SIG-M5 (cell line): ENCODE measurements at regions not wholly inside any gene's neighbourhood (a gene's known extent, or its start where the extent isn't known, plus 50 kb on each side); places are given as distances from the start of the nearest gene placed in this dataset.
"Not testable (repeated sequence)": the region's sequence is repeated elsewhere in the genome, so short reads cannot be mapped to it uniquely, and the experiment has no call there.

Experiments
- DNase-seq: peaks from one replicate; lab custom pipeline; 2025; lab: John Stamatoyannopoulos, UW

- not testable (repeated sequence) for DNase-seq
These were observed 608.0 kb downstream of the C12orf50 start for GRCh38 chr12:87421233-87421632.

DNA sequence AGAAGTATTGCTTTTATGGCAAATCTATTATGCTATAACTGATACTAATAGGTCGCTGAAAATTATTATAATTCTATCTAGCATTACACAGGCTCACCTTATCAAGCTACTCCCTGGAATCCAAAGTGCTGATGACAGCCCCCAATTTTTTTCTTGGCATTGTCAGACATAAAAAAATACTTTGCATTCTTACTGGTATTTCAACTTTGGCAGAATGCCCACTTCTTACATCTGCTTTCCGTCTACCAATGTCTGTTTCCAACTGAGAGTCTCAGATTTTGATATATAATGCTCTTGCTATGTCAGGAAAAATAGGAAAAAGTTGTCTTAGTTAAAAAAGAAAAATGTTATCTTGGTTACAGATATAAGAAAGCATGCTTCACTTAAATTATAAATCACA lies 615.4 kb downstream of the C12orf50 start:
- DNase-seq, result no peak

DNA sequence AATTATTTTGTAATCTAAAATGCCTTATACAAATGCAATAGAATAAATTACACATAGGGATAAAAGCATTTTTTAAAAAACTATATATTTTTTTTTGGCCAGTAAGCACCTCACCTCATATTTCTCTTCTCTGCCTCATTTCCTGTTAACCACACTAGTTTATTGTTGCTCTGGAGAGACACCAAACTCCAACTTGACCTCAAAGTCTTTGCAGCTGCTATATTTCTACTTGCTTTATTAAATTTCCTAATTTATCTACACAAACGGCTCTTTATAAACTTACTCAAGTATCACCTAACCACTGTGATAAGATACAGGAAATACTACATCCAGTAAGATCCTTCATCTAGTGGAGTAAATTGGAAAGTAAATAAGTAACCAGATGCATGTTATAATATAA lies 622.3 kb downstream of the C12orf50 start:
- no peak for DNase-seq

GRCh38 chr12:87405918-87406317 lies 623.3 kb downstream of the C12orf50 start:
- DNase-seq, result no peak

GRCh38 chr12:87394168-87394567 lies 635.0 kb downstream of the C12orf50 start:
- DNase-seq, result not testable (repeated sequence)

DNA sequence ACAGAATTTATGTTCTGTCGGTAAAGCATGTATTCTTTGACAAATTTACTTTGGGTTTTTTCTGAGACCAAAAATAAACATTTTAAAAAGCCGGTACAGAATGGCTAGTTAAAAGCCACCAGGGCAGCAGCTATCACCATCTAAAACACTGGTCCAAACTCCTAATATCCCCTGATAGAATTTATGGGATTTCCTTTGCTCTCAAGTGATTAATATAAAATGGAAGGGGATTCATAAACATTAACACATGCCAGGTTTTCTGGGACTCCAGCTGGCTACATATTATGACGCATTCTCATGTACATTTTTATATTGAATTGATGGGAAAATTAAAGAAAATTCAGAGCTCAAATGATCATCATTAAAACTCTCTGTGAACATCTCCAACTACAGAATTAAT lies 640.8 kb downstream of the C12orf50 start:
- DNase-seq, result no peak

GRCh38 chr12:87385322-87385721 lies 643.9 kb downstream of the C12orf50 start:
- DNase-seq, result no peak

DNA sequence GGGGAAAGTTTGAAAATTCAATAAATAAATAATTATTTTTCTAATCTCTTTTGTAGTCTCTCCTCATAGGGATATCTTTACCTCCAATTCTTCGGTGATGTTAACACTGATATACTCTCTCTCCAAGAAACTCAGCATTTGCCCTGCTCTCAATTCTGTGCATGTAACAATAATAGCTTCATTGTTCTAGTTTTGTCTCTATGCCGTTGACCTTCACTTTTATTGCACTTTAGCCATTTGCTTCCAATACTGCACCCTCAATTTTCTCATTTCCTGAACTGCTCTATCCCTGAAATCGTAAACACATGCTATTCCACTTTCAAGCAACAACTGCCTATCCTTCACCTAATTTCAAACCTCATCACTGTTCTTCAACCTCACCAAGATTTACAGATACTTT lies 645.0 kb downstream of the C12orf50 start:
- no peak for DNase-seq

- DNase-seq, result no peak
These were observed 645.5 kb downstream of the C12orf50 start for GRCh38 chr12:87383680-87384079.

DNA sequence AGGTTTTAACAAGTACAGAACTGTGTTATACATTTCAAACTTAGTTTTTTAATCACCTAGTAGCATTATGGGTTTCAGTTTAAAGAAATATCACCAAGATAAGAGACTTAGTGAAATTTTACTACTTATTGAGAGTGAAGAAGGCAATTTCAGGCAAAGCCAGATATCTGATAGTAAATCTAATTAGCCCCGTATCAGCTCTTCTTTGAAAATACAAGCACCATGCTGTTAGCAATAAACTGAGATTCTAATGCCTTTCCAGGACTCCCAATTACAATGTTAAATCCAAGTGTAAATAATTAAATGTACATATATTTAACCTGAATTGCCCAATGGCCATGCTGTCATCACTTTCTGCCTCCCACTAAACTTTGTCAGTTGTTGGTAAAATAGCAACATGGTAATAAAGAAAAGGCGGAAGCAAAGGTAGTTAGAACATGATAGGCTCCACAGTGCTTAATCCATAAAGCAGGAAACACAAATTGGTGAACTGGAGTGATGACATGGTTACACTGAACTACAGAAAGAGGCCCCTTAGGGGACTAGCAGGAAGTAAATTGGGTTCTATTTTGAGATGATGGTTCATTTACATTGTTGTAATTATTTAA lies 646.1 kb downstream of the C12orf50 start:
- DNase-seq, result no peak

- DNase-seq, result no peak
These were observed 646.8 kb downstream of the C12orf50 start for GRCh38 chr12:87382436-87382835.

DNA sequence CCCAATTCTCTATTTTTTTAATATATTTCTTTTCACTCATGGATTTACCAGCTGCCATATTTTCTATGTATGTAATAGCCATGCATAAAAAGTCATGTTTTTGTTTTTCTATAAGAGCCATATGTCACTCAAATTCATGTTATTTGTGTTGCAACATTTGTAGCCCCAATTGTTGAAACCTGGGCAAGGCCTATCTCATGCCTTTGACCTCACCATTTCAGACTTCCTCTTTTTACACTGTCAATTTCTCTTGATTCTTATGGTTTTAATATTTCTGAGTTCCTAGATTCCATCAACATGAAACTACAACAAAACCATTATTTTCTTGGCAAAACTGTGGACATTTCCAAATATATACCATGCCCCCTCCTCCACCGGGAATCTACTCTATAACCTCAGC lies 647.5 kb downstream of the C12orf50 start:
- DNase-seq, result no peak

GRCh38 chr12:87378526-87378925 lies 650.7 kb downstream of the C12orf50 start:
- no peak for DNase-seq

GRCh38 chr12:87376722-87377121 lies 652.5 kb downstream of the C12orf50 start:
- no peak for DNase-seq

GRCh38 chr12:87369161-87369560 lies 660.0 kb downstream of the C12orf50 start:
- DNase-seq, result no peak

- no peak for DNase-seq
These were observed 660.9 kb downstream of the C12orf50 start for GRCh38 chr12:87368259-87368658.

DNA sequence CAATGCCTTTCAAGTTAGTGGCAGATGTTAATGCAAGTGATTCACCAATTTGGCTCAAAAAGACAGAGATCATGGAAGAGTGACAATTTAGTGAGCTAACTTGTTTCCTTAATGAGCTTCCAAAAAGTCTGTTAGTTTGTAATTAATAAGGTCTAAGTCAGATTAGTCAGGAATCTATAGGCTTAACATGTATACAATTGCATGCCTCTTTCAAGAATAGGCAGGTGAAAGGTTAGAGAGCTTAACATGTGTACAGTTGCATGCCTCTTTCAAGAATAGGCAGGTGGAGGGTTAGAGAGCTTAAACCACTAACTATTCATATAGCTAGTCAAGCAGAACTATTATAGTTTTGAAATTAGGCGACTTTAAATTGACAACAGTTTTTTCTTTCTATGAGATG lies 663.8 kb downstream of the C12orf50 start:
- no peak for DNase-seq

GRCh38 chr12:87363497-87364084 lies 665.6 kb downstream of the C12orf50 start:
- DNase-seq, result no peak

GRCh38 chr12:87349681-87350080 lies 679.5 kb downstream of the C12orf50 start:
- no peak for DNase-seq

DNA sequence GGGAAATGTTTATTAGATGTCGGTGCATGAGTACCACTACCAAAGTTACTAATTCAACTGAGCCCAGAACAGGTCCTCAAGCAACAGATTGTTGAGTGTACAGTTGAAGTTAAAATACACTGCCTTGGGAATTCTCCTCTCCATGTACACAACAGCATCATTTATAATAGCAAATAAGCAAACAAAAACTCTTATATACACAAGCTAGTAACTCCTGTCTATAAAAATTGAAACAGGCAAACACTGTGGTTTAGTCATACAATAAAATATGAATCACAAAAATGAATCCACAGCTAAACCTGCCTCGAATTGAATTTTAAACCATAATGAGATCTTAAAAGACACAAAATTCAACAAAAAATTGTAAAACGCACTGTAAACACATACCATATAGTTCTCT lies 681.1 kb downstream of the C12orf50 start:
- no peak for DNase-seq

DNA sequence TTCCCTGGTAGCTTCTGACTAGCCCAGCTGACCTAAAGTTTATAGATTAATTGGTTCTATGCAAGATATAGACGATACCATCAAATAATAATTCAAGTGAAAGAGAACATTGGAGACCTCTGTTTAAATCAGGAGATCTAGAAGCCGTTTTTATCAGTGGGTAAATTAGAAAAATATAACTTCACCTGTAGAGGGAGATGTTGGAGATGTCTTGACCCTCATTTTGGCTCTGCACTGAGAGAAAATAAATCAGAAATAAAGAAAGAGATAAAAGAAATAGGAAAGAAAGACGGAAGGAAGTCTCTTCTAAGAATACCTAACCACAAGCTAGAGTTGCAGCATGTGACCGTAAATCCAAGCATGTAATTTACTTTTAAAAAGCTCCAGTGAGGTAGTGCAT lies 684.5 kb downstream of the C12orf50 start:
- no peak for DNase-seq

DNA sequence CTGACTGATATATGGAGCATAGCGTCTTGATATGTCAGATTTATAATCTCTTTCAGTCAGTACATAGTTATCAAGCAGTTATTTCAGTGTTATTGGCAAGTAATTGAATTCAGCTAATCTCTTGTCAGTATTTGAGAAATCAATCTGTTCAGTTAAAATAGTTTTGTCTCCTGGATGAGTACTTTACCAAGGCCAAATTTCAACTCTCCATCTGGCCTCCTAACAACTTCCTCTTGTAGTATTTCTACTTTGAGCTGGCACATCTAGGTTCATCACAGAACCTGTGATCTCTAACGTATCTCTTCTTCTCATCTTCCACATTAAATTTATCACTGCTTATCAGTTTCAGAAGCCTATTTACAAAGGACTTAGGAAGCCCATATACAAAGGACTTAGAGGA lies 690.5 kb downstream of the C12orf50 start:
- no peak for DNase-seq

- DNase-seq, result no peak
These were observed 692.3 kb downstream of the C12orf50 start for GRCh38 chr12:87336814-87337336.
